ENCODE measurements at regions not wholly inside any gene's neighbourhood (a gene's known extent, or its start where the extent isn't known, plus 50 kb on each side); places are given as distances from the start of the nearest gene placed in this dataset.

DNA sequence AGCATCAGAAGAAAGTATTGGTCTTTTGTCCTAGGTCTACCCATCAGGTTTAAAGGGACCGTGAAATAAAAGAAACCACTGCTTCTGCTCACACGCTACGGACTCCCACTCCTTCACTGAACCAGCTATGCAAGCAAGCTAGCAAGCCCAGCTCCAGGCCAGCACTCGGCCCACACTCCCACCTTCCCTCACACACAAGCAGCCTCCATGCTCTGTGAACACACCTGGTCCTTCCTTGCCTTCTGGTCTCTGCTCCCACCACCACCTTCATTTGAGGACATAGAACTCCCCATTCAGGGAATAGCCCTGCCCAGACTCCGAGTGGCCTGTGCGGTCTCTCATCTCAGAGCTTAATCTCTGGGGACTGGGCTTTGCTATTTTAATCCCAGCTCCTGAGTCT lies 436.4 kb upstream of the CDH4 start:
- no peak for ATAC-seq

DNA sequence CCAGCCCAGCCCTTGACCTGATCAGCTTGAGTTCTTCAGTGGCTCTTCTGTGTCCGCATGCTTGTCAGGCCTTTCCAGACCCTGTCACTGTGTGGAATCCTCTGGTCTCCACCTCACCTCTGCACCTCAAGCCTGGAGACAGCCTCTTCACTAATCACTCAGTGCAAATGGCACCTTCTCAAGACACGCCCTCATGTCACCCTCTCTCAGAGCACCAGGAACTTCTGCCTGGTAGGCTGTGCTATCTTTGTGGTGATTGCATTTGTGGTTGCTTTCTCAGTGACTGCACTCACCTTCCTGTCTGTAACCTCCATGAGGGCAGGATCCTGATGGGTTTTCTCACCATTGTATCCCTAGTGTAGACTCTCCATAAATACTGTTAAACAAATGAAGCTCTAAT lies 435.2 kb upstream of the CDH4 start:
- ATAC-seq = no peak

DNA sequence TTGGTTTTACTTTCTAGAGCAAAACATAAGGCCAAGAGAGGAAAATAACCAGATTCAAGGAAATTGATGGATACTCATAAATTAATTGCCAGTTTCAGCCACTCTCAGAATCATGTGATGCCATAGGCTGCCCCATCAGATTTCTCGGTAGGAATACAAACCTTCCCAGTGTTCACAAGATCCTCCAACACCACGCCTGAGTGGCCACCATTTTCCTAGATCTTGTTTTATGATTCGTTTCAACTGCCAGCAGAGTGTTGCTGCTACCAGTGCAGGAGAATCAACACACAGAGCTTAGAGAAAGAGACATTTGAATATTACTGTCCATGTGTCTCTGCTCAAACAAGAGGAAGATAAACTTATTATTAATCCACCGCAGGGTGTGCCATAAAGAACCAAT lies 434.2 kb upstream of the CDH4 start:
- ATAC-seq = no peak

DNA sequence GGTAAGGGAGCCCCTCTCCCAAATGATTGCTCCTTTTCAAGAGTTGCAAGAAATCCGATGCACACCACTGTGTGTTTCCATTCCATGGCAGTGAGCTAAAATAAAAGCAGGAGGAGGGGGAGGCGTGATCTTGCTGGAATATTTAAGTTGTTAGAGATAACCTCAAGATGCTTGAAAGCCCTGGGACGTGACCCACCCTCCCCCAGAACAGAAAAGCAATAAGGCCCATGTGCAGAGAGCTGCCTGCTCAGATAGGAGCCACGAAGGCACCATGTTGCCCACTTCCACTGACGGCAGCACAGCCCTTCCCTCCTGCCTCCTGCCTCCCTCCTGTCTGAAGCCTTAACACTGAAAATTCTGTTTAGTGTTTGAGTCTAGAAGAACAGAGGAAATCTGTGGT lies 432.6 kb upstream of the CDH4 start:
- no peak for ATAC-seq

DNA sequence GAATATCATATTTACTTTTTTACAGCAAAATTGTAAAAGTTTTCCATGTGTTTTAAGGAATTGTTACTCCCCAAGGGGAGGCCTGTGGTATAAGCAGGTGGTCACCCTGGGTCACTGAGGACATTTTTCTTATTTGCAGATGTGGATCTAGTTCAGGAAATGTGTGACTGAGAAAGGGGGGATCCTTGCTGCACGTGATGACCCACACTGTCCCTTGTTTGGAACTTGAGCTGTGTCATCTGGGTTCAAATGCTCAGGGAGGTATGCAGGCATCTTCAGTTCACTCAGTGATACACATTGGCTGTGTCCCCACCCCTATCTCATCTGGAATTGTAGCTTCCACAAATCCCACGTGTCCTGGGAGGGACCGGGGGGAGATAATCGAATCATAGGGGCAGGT lies 431.9 kb upstream of the CDH4 start:
- ATAC-seq = no peak

DNA sequence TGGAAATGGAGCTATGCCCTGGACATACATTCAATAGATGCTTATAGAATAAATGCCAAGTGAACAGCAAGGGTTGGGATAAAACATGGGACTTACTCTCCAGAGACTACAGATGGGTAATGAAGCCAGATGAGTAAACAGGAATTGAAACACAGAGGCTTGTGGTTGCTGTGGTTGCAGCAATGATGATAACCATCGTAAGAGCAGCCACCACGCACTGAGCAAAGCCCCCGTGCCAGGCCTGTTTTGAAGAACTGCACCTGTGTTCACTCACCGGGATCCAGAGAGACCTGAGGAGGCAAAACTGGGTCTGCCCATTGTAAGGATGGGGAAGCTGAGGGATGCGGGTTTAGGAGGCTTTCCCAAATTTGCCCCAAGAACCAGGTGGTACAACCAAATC lies 431.1 kb upstream of the CDH4 start:
- no peak for ATAC-seq

DNA sequence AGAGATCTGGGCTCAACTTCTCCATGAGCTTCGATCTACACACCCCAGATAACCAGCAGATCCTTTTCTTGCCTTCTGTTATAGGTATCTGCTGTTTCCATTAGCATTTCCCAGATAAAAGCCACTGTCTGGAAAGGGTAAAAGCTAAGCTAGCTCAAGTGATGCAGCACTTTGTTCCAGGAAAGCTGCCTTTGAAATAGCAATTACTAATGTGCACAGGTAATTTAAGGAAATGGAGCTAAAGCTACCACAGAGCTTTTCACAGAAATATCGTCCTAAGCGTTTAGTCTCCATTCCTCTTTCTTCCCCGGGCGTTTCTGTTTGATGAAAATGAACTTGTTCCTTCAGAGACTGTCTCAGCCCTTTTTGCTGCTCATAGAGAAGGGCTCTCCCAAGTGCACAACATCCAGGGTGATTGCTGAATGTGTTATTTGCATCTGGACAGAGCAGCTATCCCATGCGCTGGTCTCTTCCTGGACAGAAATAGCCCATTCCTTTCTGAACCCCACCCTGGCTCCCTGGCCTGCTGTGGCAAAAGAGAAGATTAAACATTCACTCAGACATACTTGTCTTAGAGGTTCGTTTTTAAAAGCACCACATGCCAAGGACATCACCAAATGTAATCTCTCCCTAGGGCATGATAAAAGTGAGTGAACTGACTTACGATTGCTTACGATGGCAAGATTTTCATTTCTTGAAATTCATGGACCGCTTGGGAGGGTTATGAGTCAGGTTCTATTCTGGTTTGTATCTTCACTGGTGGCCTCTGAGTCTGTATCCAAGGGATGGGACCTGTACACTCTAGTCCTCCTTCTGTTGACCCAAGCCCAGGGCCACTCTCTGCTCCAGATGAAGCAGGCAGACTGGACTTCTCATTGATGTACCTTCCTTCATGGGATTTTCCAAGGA lies 429.1 kb upstream of the CDH4 start:
- no peak for ATAC-seq

DNA sequence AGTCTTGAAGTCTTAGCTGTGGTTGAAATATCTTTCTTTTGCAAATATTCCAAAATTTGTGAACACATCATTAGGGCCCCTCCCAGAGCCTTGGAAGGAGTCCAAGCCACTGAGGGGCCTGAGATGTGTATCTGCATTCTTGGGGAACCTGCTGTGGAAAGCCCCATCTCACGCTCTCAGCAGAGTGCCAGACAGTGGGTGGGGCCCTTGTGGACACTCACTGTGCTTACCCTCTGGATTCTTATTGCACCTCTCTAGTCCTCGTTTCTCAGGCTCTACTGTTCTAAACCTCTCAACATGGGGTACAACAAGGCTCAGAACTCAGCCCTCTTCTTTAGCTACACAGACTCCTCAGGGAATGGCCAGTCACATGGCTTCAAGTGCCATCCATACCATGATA lies 416.2 kb upstream of the CDH4 start:
- ATAC-seq = no peak

DNA sequence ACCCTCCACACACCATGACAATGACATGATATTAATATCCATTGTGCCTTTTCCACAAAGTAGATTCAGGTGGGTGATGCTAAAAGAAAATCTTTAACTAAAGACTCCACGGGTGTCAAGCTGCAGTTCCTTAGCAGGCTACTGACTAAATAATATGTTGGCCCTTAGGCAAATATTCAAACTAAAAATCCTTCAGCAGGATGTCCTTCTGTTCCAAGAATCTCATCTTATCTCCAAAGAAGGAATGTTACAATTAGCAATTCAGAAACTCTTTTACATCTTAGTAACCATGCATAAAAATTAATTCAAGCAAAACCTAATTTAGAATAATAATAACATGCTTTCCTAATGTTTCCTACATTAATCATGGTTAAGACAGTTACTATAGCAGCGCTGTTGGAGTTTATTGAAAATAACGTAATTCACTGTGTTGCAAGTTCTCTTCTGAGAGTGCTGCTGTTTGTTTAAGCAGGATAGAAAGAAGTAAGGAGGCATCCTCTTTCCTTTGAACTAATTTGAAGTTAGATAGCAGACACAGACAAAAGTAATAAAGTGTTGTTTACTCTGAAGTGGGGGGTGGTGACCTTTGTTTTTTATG lies 414.8 kb upstream of the CDH4 start:
- ATAC-seq = no peak

DNA sequence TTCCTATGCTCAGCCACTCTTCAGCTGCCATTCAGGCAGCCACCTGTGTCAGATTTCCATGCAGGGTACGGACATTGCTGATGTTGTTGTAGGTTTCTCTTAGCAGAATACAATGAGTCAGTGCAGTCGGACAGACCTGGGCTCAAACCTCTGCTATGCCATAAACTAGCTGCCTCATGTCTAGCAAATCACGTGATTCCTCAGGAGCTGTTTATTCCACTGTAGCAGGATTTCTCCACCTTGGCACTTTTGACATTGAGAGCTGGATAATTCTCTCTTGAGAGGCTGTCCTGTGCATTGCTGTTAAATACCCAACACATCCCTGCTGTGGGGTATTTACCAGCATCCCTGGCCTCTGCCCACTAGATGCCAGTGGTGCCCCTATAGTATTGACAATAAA lies 413.8 kb upstream of the CDH4 start:
- no peak for ATAC-seq

DNA sequence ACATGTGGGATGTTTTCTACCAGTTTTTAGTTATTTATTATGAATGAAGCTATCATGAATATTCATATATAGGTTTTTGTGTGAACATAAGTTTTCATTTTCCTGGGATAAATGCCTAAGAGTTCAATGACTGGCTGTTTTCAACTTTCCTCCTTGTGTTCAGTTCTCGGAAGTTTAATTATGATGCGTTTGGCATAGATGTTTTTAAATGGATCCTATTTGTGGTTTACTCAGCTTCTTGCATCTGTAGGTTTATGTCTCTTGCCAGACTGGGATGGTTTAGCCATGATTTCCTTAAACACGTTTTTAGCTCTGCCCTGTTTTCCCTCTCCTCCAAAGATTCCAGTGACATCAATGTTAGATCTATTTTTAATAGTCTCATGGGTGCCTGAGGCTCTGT lies 411.1 kb upstream of the CDH4 start:
- no peak for ATAC-seq

DNA sequence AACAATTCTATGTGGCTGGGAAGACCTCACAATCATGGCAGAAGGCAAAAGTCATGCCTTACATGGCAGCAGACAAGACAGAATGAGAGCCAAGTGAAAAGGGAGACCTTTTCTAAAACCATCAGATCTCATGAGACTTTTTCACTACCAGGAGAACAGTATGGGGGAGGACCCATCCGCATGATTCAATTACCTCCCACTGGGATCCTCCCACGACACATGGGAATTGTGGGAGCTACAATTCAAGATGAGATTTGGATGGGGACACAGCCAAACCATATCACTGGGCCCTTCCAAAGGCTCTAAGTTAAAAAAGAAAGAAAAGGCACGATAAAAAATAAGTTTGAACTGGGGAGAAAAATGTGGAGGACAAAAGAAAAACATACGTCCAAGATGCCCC lies 406.9 kb upstream of the CDH4 start:
- ATAC-seq = no peak

DNA sequence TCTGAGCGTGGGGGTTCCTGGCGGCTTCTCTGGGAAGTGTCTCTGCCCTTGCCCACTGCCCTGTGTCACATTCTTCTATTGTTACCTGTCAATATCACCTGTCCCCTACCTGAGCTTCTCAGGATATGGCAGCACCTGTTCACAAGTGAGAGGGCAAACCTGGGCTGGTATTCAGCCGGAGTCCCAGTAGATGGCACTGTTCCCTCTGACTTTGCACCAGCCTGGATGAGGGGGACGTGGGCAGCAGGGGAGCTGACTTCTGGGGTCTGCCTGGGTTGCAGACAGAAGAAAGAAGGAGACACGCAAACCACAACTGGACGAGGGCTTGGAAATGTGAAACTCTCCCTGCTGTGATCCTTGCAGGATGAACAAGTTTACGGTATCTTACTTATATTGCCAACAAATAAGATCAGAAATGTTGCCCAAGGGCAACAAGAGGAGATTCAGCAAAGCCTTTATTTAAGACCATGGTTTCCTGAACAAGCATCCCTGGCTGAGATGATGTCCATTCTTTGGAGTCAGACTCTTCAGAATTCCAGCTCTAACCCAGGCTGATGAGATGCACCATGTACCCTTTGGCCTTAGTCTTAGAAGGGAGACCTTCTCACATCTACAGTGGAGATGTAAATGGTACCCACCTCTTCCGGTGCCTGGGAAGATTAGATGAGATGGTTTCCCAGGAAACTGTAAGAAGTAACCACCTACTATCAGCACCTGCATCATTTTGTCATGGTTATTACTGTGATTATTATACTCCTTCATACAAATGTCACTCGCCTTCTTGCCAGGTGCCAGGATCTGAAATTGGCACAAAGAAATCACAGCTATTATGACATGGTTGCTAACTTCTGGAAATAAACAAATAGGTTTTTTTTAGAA lies 400.0 kb upstream of the CDH4 start:
- ATAC-seq = no peak

DNA sequence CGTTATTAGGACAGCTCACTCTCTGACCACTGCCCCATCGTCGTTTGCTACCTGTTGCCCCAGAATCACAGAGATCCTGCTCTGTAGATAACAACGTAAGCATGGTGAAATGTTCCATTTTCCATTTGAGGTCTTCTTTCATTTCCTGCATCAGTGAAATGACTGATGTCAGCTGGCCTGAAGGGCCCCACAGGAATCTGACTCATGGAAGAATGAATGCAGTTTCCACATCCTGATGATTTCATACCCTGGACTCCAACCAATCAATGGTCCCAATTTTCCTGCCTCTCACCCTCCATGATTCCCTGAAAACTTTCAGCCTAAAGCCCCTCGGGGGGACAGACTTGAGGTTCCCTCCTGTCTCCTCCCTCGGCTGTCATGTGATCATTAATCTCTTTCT lies 394.4 kb upstream of the CDH4 start:
- ATAC-seq = no peak

DNA sequence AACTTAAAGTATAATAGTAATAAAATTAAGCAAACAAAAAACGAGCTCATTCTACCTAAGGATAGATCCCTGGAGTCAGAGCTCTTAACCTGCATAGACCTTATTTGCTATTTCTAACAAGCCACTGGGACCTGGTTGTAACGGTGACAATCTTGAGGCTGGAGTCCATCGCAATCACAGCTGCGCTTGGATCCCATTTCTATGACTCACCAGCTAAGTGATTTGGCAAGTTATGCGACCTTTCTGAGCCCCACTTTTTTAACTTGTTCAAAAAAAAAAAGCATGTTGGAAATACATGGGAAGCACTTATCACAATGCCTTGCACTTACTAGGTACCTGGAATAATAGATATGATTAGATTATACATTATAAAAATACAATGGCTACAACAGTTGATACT lies 389.5 kb upstream of the CDH4 start:
- ATAC-seq = no peak

DNA sequence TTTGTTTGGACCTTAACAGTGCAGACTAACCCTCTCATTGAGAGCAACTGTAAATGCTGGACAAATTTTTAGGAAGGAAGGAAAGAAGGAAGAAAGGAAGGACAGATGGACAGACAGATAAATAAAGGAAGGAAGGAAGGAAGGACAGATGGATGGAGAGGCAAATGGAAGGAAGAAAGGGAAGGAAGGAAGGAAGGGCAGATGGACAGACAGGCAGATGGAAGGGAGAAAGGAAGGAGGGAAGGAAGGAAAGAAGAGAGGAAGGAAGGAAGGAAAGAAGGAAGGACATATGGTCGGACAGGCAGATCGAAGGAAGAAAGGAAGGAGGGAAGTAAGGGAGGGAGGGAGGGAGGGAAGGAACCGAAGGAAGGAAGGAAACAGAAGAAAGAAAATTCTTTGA lies 388.5 kb upstream of the CDH4 start:
- no peak for ATAC-seq

DNA sequence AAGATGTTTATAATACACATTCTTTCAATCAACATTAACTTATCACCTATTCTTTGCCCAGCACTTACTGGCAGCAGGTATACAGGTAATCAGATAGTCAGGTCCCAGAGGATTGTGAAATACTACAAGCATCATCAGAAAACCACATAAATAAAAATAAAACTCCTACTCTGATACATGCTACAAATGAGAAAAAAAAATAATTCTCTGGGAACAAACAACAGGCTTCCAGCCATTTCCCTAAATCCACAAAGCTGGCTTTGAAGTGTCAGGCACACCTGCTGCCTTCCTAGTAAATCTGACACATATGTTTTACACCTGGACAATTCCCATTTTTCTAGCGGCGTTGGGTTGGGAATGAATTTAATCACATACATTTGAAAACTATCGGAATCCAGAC lies 384.5 kb upstream of the CDH4 start:
- ATAC-seq = no peak

DNA sequence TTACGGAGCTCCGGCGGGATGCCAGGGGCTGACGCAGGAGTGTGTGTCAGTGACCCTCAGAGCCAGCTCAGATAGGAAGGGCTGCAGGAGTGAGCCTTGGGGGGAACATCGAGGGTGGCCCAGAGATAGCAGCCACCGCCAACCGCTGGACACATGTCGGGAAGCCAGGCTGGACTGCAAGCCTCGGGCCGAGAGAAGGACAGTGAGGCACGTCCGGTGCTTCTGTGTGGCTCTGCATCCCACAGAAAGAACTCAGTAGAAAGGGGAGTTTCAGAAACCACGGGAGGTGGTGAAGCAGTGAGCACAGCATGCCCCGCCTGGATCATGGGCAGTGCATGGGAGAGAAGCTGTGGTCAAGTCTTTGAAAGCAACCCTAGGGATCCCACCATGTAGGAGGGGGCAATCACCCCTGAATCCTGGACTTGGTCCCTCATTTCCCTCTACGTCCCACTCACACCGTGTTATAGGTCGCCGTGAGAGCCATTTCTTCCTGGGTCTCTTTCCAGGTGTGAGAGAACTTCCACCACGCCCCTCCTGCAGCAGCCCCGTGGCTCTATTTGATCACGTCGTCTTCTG lies 383.7 kb upstream of the CDH4 start:
- no peak for ATAC-seq

DNA sequence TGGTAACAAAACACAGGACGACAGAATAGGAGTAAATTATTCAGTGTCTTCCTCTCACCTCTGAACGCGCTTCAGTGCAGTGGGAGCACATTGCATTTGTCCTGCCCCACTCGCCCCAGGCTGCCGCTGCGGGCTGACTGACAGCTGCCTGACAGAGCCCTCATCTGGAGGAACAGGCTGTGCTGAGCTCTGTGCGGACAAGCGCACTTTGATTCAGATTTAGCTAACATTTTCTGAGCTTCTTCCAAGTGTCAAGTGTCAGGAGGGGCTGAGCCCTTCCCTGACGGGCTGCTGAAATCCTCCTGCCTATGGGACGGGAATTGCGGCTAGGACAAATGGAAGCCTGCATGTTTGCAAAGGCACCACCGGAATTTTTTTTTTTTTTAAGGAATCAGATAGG lies 383.0 kb upstream of the CDH4 start:
- ATAC-seq = no peak

DNA sequence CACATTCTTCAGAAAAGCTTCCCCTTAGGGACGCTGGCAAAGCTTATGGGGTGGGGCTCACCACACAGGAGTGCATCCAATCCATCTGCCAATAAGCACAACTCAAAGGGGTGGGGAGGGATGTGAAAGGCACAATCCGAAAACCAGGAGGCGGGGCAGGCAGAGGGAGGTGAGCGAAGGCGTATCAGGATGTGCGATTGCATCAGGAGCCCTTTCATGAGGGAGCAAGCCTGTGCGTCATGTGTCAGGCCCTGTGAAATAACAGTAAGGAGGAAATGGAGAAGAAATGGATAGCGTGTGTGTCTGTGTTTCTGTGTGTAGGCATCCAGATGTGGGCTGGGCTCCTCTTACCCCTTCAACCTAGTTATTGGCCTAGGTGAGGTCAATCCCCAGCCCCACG lies 382.4 kb upstream of the CDH4 start:
- ATAC-seq = no peak

DNA sequence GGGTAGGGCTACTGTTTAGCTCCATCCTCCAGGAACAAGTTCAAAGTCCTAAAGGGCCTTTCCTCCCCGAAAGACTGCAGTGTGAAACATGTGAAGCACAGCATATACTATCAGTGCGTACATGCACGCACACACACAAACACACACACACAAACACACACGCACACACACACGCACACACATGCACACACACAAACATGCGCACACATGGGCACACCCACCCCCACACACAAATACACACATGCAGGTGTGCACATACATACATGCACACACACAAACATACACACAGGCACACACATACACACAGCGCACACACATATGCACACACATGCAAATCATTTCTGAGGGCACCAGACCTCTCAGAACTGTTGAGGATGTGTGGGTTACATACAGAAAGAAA lies 382.0 kb upstream of the CDH4 start:
- no peak for ATAC-seq

DNA sequence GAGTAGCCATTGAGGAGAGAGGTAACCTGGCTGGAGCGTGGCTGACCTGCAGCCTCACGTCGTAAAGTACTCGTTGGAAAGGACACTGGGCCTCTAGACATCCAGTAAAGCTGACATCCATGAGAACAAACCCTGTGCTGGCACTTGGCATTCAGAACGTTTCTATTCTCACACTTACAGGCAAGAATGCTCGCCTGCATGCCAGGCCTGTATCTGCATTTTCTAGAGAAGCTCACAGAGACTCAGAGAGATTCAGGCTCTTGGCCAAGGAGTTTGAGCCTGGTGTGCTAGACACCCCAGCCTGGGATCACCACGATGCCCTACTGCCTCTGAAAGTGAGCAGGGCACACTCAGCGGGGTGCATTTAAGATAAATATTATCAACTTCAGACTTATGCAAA lies 379.8 kb upstream of the CDH4 start:
- ATAC-seq = no peak
